DOHH2 (cell line): ENCODE measurements at regions not wholly inside any gene's neighbourhood (a gene's known extent, or its start where the extent isn't known, plus 50 kb on each side); places are given as distances from the start of the nearest gene placed in this dataset.
"Not testable (repeated sequence)": the region's sequence is repeated elsewhere in the genome, so short reads cannot be mapped to it uniquely, and the experiment has no call there.

ENCODE experiments used
- H3F3A ChIP-seq: fragments of 200-600 bp; sonication (generic), shearing (Covaris generic); 2 replicates; pipeline ENCODE4 v1.6.0; 2016; ENCODE audit warnings: antibody characterized with exemption, mild to moderate bottlenecking; ENCODE audit not compliant: control insufficient read depth, insufficient read depth
- H3K27ac ChIP-seq: fragments of 200-600 bp; sonication (generic); 2 replicates; pipeline ENCODE4 v1.5.1; 2014; ENCODE audit warnings: low read depth, mild to moderate bottlenecking, low read length, moderate library complexity
- H3K27me3 ChIP-seq: fragments of 200-600 bp; sonication (generic); 2 replicates; pipeline ENCODE4 v1.6.1; 2014; ENCODE audit warnings: mild to moderate bottlenecking, low read length, mixed read lengths; ENCODE audit not compliant: control insufficient read depth
- H3K36me3 ChIP-seq: fragments of 200-600 bp; sonication (generic); 2 replicates; pipeline ENCODE4 v1.6.1; 2014; ENCODE audit warnings: mild to moderate bottlenecking, low read length, moderate library complexity, mixed read lengths; ENCODE audit not compliant: control insufficient read depth
- H3K4me1 ChIP-seq: fragments of 200-600 bp; sonication (generic); 2 replicates; pipeline ENCODE4 v1.6.1; 2014; ENCODE audit warnings: mild to moderate bottlenecking, low read length, mixed read lengths; ENCODE audit not compliant: control insufficient read depth
- H3K4me2 ChIP-seq: fragments of 200-600 bp; sonication (generic); 2 replicates; pipeline ENCODE4 v1.6.0; 2014; ENCODE audit warnings: mild to moderate bottlenecking, low read length, moderate library complexity
- H3K4me3 ChIP-seq: fragments of 200-600 bp; sonication (generic); 2 replicates; pipeline ENCODE4 v1.5.1; 2014; ENCODE audit warnings: mild to moderate bottlenecking, low read length, mixed read lengths
- H3K79me2 ChIP-seq: fragments of 200-600 bp; sonication (generic); 2 replicates; pipeline ENCODE4 v1.6.1; 2014; ENCODE audit warnings: mild to moderate bottlenecking, low read length, mixed read lengths; ENCODE audit not compliant: control insufficient read depth
- H3K9me2 ChIP-seq: fragments of 200-600 bp; sonication (generic); replicated peaks from 2 replicates; pipeline ENCODE4 v1.6.1; 2014; ENCODE audit warnings: mild to moderate bottlenecking, low read length, mixed read lengths; ENCODE audit not compliant: control insufficient read depth
- H3K9me3 ChIP-seq: fragments of 200-600 bp; sonication (generic); 2 replicates; pipeline ENCODE4 v1.6.1; 2014; ENCODE audit warnings: antibody characterized with exemption, low read length, mixed read lengths; ENCODE audit not compliant: control insufficient read depth, insufficient read depth
- H4K20me1 ChIP-seq: fragments of 200-600 bp; sonication (generic); 2 replicates; pipeline ENCODE4 v1.6.0; 2014; ENCODE audit warnings: low read depth, mild to moderate bottlenecking, antibody characterized with exemption, low read length, moderate library complexity; ENCODE audit not compliant: control insufficient read depth, insufficient read depth
- CTCF ChIP-seq: fragments of 200-600 bp; sonication (generic); IDR thresholded peaks from one replicate; pipeline ENCODE4 v1.5.1; 2014; ENCODE audit warnings: antibody characterized with exemption, mild to moderate bottlenecking, low read depth, low read length; ENCODE audit not compliant: poor library complexity, severe bottlenecking
- EZH2phosphoT487 ChIP-seq: fragments of 200-600 bp; sonication (generic); IDR thresholded peaks from 2 replicates; pipeline ENCODE4 v1.6.1; 2017; ENCODE audit warnings: borderline replicate concordance, mild to moderate bottlenecking, antibody characterized with exemption, low read length, moderate library complexity, mixed read lengths

- no peaks in the 10 kb centered on the region for H3K4me1 ChIP-seq
Measured at GRCh38 chr9:33703430-33704102, 91.8 kb upstream of the PRSS3 start.

GRCh38 chr9:33705440-33705839, 89.9 kb upstream of the PRSS3 start:
- H3K79me2 ChIP-seq, H3K9me2 ChIP-seq, H4K20me1 ChIP-seq, H3K36me3 ChIP-seq, H3K4me3 ChIP-seq, H3K9me3 ChIP-seq, H3K4me2 ChIP-seq, H3K4me1 ChIP-seq, H3K27ac ChIP-seq, H3F3A ChIP-seq: not testable (repeated sequence)
- H3K27me3 ChIP-seq = peaks cover 12% of the 10 kb centered on the region

More at GRCh38 chr9:33703430-33704102, 91.8 kb upstream of the PRSS3 start:
- H3K9me2 ChIP-seq = no peaks in the 10 kb centered on the region
- H3K4me2 ChIP-seq = no peak overlapping the region
- no peaks in the 10 kb centered on the region for H3K36me3 ChIP-seq
- TF ChIP-seq CTCF (no peak), EZH2phosphoT487 (no peak)
- H3K4me3 ChIP-seq = no peak overlapping the region
- no peak overlapping the region for H3K27ac ChIP-seq
- no peaks in the 10 kb centered on the region for H3K9me3 ChIP-seq
- H3K27me3 ChIP-seq = peaks cover 12% of the 10 kb centered on the region; the same call in 1 of the 2 replicates
- no peaks in the 10 kb centered on the region for H3K79me2 ChIP-seq
- H3F3A ChIP-seq = no peaks in the 10 kb centered on the region
- H4K20me1 ChIP-seq = no peaks in the 10 kb centered on the region

DNA sequence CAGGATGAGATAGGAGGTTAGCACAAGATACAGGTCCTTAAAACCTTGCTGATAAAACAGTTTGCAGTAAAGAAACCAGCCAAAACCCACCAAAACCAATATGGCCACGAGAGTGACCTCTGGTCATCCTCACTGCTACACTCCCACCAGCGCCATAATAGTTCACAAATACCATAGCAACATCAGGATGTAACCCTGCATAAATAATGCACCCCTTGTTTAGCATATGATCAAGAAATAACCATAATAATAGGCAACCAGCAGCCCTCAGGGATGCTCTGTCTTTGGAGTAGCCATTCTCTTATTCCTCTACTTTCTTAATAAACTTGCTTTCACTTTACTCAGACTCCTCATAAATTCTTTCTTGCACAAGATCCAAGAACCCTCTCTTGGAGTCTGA, 86.9 kb upstream of the PRSS3 start:
- no peak for TF ChIP-seq EZH2phosphoT487
- TF ChIP-seq CTCF = no peak
- Histone ChIP-seq H3K9me3 (no peaks in the 10 kb centered on the region), H3K4me2 (no peak overlapping the region)

GRCh38 chr9:33709269-33709668, 86.1 kb upstream of the PRSS3 start:
- Histone ChIP-seq H3K36me3 (no peaks in the 10 kb centered on the region), H3K4me3 (no peak overlapping the region), H3K79me2 (no peaks in the 10 kb centered on the region), H3K4me2 (no peak overlapping the region), H3K27ac (no peak overlapping the region), H3K4me1 (no peaks in the 10 kb centered on the region), H3K27me3 (peaks cover 10% of the 10 kb centered on the region), H3K9me2 (no peaks in the 10 kb centered on the region), H3K9me3 (no peaks in the 10 kb centered on the region), H3F3A (no peaks in the 10 kb centered on the region), H4K20me1 (no peaks in the 10 kb centered on the region)
- TF ChIP-seq CTCF (no peak), EZH2phosphoT487 (no peak)

More for the DNA sequence above, 86.9 kb upstream of the PRSS3 start:
- Histone ChIP-seq H3K9me2 (no peaks in the 10 kb centered on the region), H3K4me3 (no peak overlapping the region), H3F3A (no peaks in the 10 kb centered on the region), H3K36me3 (no peaks in the 10 kb centered on the region), H3K79me2 (no peaks in the 10 kb centered on the region), H4K20me1 (no peaks in the 10 kb centered on the region), H3K27ac (no peak overlapping the region), H3K4me1 (no peaks in the 10 kb centered on the region), H3K27me3 (peaks cover 10% of the 10 kb centered on the region)

DNA sequence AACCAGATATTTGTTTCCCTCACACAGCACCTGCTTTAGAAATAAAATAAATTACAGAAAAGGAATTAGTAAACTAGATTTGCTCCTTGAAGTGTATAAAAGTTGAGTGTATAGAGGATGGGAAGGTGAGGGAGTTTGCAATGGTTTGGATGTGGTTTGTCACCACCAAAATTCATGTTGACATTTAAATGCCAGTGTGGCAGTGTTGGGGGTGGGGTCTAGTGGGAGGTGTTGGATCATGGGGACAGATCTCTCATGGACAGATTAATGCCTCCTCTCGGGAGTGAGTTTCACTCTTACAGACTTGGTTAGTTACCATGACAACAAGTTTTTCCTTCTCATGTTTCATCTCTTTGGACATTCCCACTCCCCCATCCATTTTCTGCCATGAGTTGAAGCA, 83.9 kb upstream of the PRSS3 start:
- H3K9me3 ChIP-seq, H3K4me2 ChIP-seq, H3K4me1 ChIP-seq, H3K4me3 ChIP-seq, H3K27ac ChIP-seq, H3K36me3 ChIP-seq, H3K79me2 ChIP-seq, H3F3A ChIP-seq, H4K20me1 ChIP-seq, H3K9me2 ChIP-seq, H3K27me3 ChIP-seq: not testable (repeated sequence)
